HEK293 (cell line): ENCODE measurements at regions not wholly inside any gene's neighbourhood (a gene's known extent, or its start where the extent isn't known, plus 50 kb on each side); places are given as distances from the start of the nearest gene placed in this dataset.
A peak's percentile ranks its signal among the peaks of the same experiment; 100 is the strongest.

Experiments used
- CTCF ChIA-PET: fragments of 350-600 bp; formaldehyde crosslinking; extraction: SDS; loops from one replicate; lab custom pipeline; 2021; ENCODE audit warnings: antibody characterized with exemption; lab: Yijun Ruan, JAX
- POLR2A ChIA-PET: fragments of 300-600 bp; formaldehyde crosslinking; extraction: SDS; loops from one replicate; lab custom pipeline; 2020; ENCODE audit warnings: antibody characterized with exemption, inconsistent platforms; lab: Yijun Ruan, JAX
- H3K27ac ChIP-seq: fragments of 200-500 bp; sonication (Bioruptor generic); 2 replicates; pipeline ENCODE4 v1.5.1; 2014; ENCODE audit warnings: low read depth, low read length, control low read depth, inconsistent platforms; ENCODE audit errors: extremely low read depth
- H3K36me3 ChIP-seq, 2 experiments: fragments of 200-500 bp in 1 of 2; sonication (Bioruptor generic) in 1 of 2; 1 replicate in 1 of 2; 2 replicates in 1 of 2; pipeline ENCODE4 v1.5.1; 2014 to 2017; ENCODE audit warnings: inconsistent platforms in 2 of 2, low read length in 2 of 2; ENCODE audit not compliant: control insufficient read depth in 2 of 2, insufficient read depth in 1 of 2
- H3K4me1 ChIP-seq: fragments of 200-500 bp; sonication (Bioruptor generic); 2 replicates; pipeline ENCODE4 v1.5.1; 2014; ENCODE audit warnings: mild to moderate bottlenecking, low read length, inconsistent platforms; ENCODE audit not compliant: control insufficient read depth, insufficient read depth
- H3K4me3 ChIP-seq: 2 replicates; pipeline ENCODE4 v1.5.1; 2011; ENCODE audit warnings: low read depth, mild to moderate bottlenecking, control low read depth, low read length, moderate library complexity
- H3K9me3 ChIP-seq: fragments of 200-500 bp; sonication (Bioruptor generic); 2 replicates; pipeline ENCODE4 v1.5.1; 2014; ENCODE audit warnings: low read depth, low read length, inconsistent platforms; ENCODE audit not compliant: control insufficient read depth, insufficient read depth
- BCL11A ChIP-seq: fragments of 450-650 bp; formaldehyde crosslinking; IDR thresholded peaks from 2 replicates; pipeline ENCODE4 v1.5.1; 2016; ENCODE audit warnings: low read depth, missing biosample characterization, missing genetic modification characterization
- CTCF ChIP-seq: fragments of 450-650 bp; formaldehyde crosslinking; IDR thresholded peaks from 2 replicates; pipeline ENCODE4 v1.5.1; 2016; ENCODE audit warnings: missing biosample characterization, missing genetic modification characterization
- HOXA7 ChIP-seq: sonication (generic); formaldehyde crosslinking; IDR thresholded peaks from 2 replicates; pipeline ENCODE4 v1.8.1; 2022; ENCODE audit warnings: missing genetic modification reagents, borderline replicate concordance
- SALL2 ChIP-seq: fragments of 450-650 bp; formaldehyde crosslinking; IDR thresholded peaks from 2 replicates; pipeline ENCODE4 v1.5.0; 2017; ENCODE audit warnings: missing biosample characterization, mild to moderate bottlenecking, missing genetic modification characterization, borderline replicate concordance
- SCRT2 ChIP-seq: fragments of 450-650 bp; formaldehyde crosslinking; IDR thresholded peaks from 2 replicates; pipeline ENCODE4 v1.5.1; 2016; ENCODE audit warnings: missing biosample characterization, missing genetic modification characterization
- ZBTB44 ChIP-seq: fragments of 450-650 bp; IDR thresholded peaks from 2 replicates; pipeline ENCODE4 v1.5.1; 2018; ENCODE audit warnings: missing biosample characterization, mild to moderate bottlenecking, missing genetic modification characterization
- ZBTB48 ChIP-seq: fragments of 450-650 bp; formaldehyde crosslinking; IDR thresholded peaks from 2 replicates; pipeline ENCODE4 v1.5.1; 2016; ENCODE audit warnings: missing biosample characterization, missing genetic modification characterization
- ZFP69B ChIP-seq: fragments of 450-650 bp; formaldehyde crosslinking; IDR thresholded peaks from 2 replicates; pipeline ENCODE4 v1.5.1; 2016; ENCODE audit warnings: missing biosample characterization, missing genetic modification characterization
- ZNF2 ChIP-seq: fragments of 450-650 bp; formaldehyde crosslinking; IDR thresholded peaks from 2 replicates; pipeline ENCODE4 v1.5.1; 2016; ENCODE audit warnings: missing biosample characterization, missing genetic modification characterization
- ZNF280D ChIP-seq: fragments of 450-650 bp; formaldehyde crosslinking; IDR thresholded peaks from 2 replicates; pipeline ENCODE4 v1.5.1; 2016; ENCODE audit warnings: missing biosample characterization, missing genetic modification characterization
- ZNF621 ChIP-seq: fragments of 450-650 bp; formaldehyde crosslinking; IDR thresholded peaks from 2 replicates; pipeline ENCODE4 v1.5.1; 2017; ENCODE audit warnings: missing biosample characterization, missing genetic modification characterization
- ZNF639 ChIP-seq: fragments of 450-650 bp; formaldehyde crosslinking; IDR thresholded peaks from 2 replicates; pipeline ENCODE4 v1.5.1; 2016; ENCODE audit warnings: missing biosample characterization, missing genetic modification characterization
- ZNF654 ChIP-seq: fragments of 450-650 bp; formaldehyde crosslinking; IDR thresholded peaks from 2 replicates; pipeline ENCODE4 v1.5.1; 2016; ENCODE audit warnings: low read depth, missing biosample characterization, missing genetic modification characterization
- ZNF660 ChIP-seq: fragments of 450-650 bp; IDR thresholded peaks from 2 replicates; pipeline ENCODE4 v1.5.1; 2018; ENCODE audit warnings: missing biosample characterization, mild to moderate bottlenecking, missing genetic modification characterization
- ZNF664 ChIP-seq: fragments of 450-650 bp; formaldehyde crosslinking; IDR thresholded peaks from 2 replicates; pipeline ENCODE4 v1.5.1; 2016; ENCODE audit warnings: missing biosample characterization, missing genetic modification characterization
- ZNF692 ChIP-seq: fragments of 450-650 bp; formaldehyde crosslinking; IDR thresholded peaks from 2 replicates; pipeline ENCODE4 v1.5.1; 2016; ENCODE audit warnings: missing biosample characterization, missing genetic modification characterization

- Histone ChIP-seq H3K4me3 (no peak overlapping the region), H3K36me3 (no peaks in the 10 kb centered on the region), H3K9me3 (no peaks in the 10 kb centered on the region), H3K4me1 (peaks cover 10% of the 10 kb centered on the region; the same call in 1 of the 2 replicates), H3K27ac (no peak overlapping the region)
- ChIA-PET CTCF (interaction anchor here (0.5 to 18.8 kb wide), 121 partner anchors 9 to 1798 kb away, joined by 3 to 489 read pairs (median 4); no protein-coding TSS in a partner anchor), POLR2A (interaction anchor here (1.0 to 1.4 kb wide), 2 partner anchors 287 to 384 kb away, joined by 3 to 5 read pairs; no protein-coding TSS in a partner anchor)
- TF ChIP-seq SALL2 (tag by site-specific recombination) (no peak), ZNF280D (tag by site-specific recombination) (no peak), ZNF660 (tag by site-specific recombination) (peak; percentile 84), ZNF692 (tag by site-specific recombination) (no peak), HOXA7 (CRISPR knock-in tag) (no peak), ZNF654 (tag by site-specific recombination) (peak; percentile 99), CTCF (tag by site-specific recombination) (peak; percentile 82), ZNF621 (tag by site-specific recombination) (no peak), BCL11A (no peak), ZNF2 (tag by site-specific recombination) (peak; percentile 48), ZNF639 (tag by site-specific recombination) (no peak), ZFP69B (tag by site-specific recombination) (no peak), ZBTB48 (tag by site-specific recombination) (no peak), SCRT2 (0 out of 2 replicates have a peak, but pooled peaks have one; percentile 12), ZNF664 (0 out of 2 replicates have a peak, but pooled peaks have one; percentile 22), ZBTB44 (0 out of 2 replicates have a peak, but pooled peaks have one; percentile 19)
Measured at GRCh38 chr5:148730942-148731898, 76.9 kb upstream of the HTR4 start.
